ENCODE measurements at regions not wholly inside any gene's neighbourhood (a gene's known extent, or its start where the extent isn't known, plus 50 kb on each side); places are given as distances from the start of the nearest gene placed in this dataset.

DNA sequence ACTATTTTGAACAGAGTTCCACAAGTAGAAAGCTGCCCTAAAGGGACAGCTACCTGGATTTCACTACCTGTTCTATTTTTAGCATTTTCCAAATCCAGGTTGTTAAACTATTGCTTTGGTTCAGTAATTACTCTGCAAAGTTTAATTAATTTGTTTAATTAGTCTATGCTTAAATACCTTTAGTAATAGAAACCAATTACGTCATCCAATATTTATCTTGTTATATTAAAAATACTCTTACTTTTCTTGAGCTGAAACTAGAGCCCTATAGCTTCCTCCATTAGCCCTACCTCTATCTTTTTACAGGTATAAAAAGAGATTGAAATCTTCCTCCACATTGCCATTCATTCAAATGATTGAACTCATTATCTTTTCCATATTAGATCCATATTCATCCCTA is 514.6 kb downstream of the DSC3 start:
- no peak overlapping the region for H3K4me3 ChIP-seq
- ATAC-seq (no peak), DNase-seq (no peak)
- WGBS, 2 donors, result 65 to 84% methylated on average over 1 of the region's 1 CpG
- no peaks in the 10 kb centered on the region for H3K4me1 ChIP-seq
- H3K27ac ChIP-seq, result no peak overlapping the region
- intact Hi-C loops (cut with DNase I), result no loop called here
- H3K27me3 ChIP-seq, result no peaks in the 10 kb centered on the region
- TF ChIP-seq CTCF (IDR thresholded peaks at IDR 0.05), result no peak
- no peak for TF ChIP-seq POLR2A (IDR thresholded peaks at IDR 0.05)
- H3K9me3 ChIP-seq, result no peaks in the 10 kb centered on the region
- no peaks in the 10 kb centered on the region for H3K36me3 ChIP-seq (replicated peaks in 1 of 2; ENCODE audit: insufficient read depth in 1 of 2, low read depth in 2 of 2)

GRCh38 chr18:30527226-30527625 is 515.3 kb downstream of the DSC3 start:
- no peak for ATAC-seq
- H3K9me3 ChIP-seq, result no peaks in the 10 kb centered on the region
- WGBS, 2 donors, result 14 to 21% methylated on average over 1 of the region's 1 CpG

GRCh38 chr18:30522288-30522929 is 520.1 kb downstream of the DSC3 start:
- no peak for ATAC-seq
- WGBS, 2 donors, result 58 to 67% methylated on average over 4 of the region's 4 CpGs
- TF ChIP-seq CTCF (IDR thresholded peaks at IDR 0.05) (no peak), POLR2A (IDR thresholded peaks at IDR 0.05) (no peak)
- Histone ChIP-seq H3K4me3 (no peak overlapping the region), H3K36me3 (replicated peaks in 1 of 2; ENCODE audit: insufficient read depth in 1 of 2, low read depth in 2 of 2) (no peaks in the 10 kb centered on the region), H3K9me3 (no peaks in the 10 kb centered on the region), H3K27ac (no peak overlapping the region), H3K4me1 (no peaks in the 10 kb centered on the region), H3K27me3 (no peaks in the 10 kb centered on the region)
- no peak for DNase-seq
- intact Hi-C loops (cut with DNase I), result no loop called here

More at GRCh38 chr18:30527226-30527625, 515.3 kb downstream of the DSC3 start:
- DNase-seq, result no peak
- H3K36me3 ChIP-seq (replicated peaks in 1 of 2; ENCODE audit: insufficient read depth in 1 of 2, low read depth in 2 of 2), result no peaks in the 10 kb centered on the region
- H3K27me3 ChIP-seq, result no peaks in the 10 kb centered on the region
- intact Hi-C loops (cut with DNase I), result no loop called here
- TF ChIP-seq CTCF (IDR thresholded peaks at IDR 0.05) (no peak), POLR2A (IDR thresholded peaks at IDR 0.05) (no peak)
- H3K4me1 ChIP-seq, result no peaks in the 10 kb centered on the region
- no peak overlapping the region for H3K27ac ChIP-seq
- no peak overlapping the region for H3K4me3 ChIP-seq

- intact Hi-C loops (cut with DNase I), result no loop called here
- no peaks in the 10 kb centered on the region for H3K9me3 ChIP-seq
- H3K27me3 ChIP-seq, result no peaks in the 10 kb centered on the region
- no peak overlapping the region for H3K27ac ChIP-seq
- no peak for ATAC-seq
- DNase-seq, result no peak
- H3K4me3 ChIP-seq, result no peak overlapping the region
- no peaks in the 10 kb centered on the region for H3K4me1 ChIP-seq
- no peaks in the 10 kb centered on the region for H3K36me3 ChIP-seq (replicated peaks in 1 of 2; ENCODE audit: insufficient read depth in 1 of 2, low read depth in 2 of 2)
- WGBS, 2 donors, result 36 to 67% methylated on average over 1 to 2 of the region's 2 CpGs
- TF ChIP-seq POLR2A (IDR thresholded peaks at IDR 0.05) (no peak), CTCF (IDR thresholded peaks at IDR 0.05) (no peak)
Measured at GRCh38 chr18:30514059-30514458, 528.5 kb downstream of the DSC3 start.

DNA sequence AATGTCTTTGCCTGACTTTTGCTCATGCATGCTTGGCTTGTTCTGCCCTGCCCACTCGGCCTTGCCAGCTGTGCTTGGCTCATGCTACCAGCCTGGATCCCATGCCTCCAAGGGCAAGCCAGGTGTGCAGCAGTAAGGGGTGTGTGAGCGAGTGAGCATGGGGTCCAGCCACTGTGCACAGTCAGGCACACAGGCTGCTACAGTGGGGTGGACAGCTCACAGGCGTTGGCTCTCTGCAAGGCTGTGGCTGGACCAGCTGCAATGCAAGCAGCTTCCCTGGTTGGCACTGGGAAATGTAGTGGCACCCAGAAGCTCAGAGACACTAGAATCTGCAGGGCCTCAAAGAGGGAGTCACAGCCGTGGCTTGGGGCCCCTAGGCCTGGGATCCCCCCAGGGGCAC is 529.7 kb downstream of the DSC3 start:
- Histone ChIP-seq H3K36me3 (replicated peaks in 1 of 2; ENCODE audit: insufficient read depth in 1 of 2, low read depth in 2 of 2) (no peaks in the 10 kb centered on the region), H3K27me3 (no peaks in the 10 kb centered on the region), H3K9me3 (no peaks in the 10 kb centered on the region), H3K4me1 (no peaks in the 10 kb centered on the region), H3K4me3 (no peak overlapping the region), H3K27ac (no peak overlapping the region)
- DNase-seq (no peak), ATAC-seq (no peak)
- TF ChIP-seq CTCF (IDR thresholded peaks at IDR 0.05), result no peak
- TF ChIP-seq POLR2A (IDR thresholded peaks at IDR 0.05), result no peak
- intact Hi-C loops (cut with DNase I), result no loop called here
- 25 to 57% methylated on average over 1 to 4 of the region's 4 CpGs for WGBS, 2 donors

Measured in body of pancreas (tissue), 4 donors.